T-helper 1 cell (primary cell): ENCODE measurements at regions not wholly inside any gene's neighbourhood (a gene's known extent, or its start where the extent isn't known, plus 50 kb on each side); places are given as distances from the start of the nearest gene placed in this dataset.
"Not testable (repeated sequence)": the region's sequence is repeated elsewhere in the genome, so short reads cannot be mapped to it uniquely, and the experiment has no call there.

Source experiments
- DNase-seq, 5 donors: peaks; one replicate each; pipeline ENCODE4 v3.0.0-alpha.2; 2012 to 2020

- DNase-seq, result not testable (repeated sequence)
These were observed 51.6 kb upstream of the MAP4K4 start for GRCh38 chr2:101645886-101646285.

- no peak for DNase-seq
These were observed 52.6 kb upstream of the MAP4K4 start for GRCh38 chr2:101644842-101645383.

- DNase-seq, result no peak
These were observed 54.4 kb upstream of the MAP4K4 start for GRCh38 chr2:101643004-101643524.

- DNase-seq, result no peak
These were observed 58.5 kb upstream of the MAP4K4 start for GRCh38 chr2:101638817-101639605.

GRCh38 chr2:101638181-101638711 is 59.3 kb upstream of the MAP4K4 start:
- no peak for DNase-seq

- DNase-seq, result no peak
These were observed 67.1 kb upstream of the MAP4K4 start for GRCh38 chr2:101630224-101630949.

GRCh38 chr2:101628030-101628392 is 69.5 kb upstream of the MAP4K4 start:
- no peak for DNase-seq

- no peak for DNase-seq
These were observed 70.0 kb upstream of the MAP4K4 start for GRCh38 chr2:101627285-101628029.

- DNase-seq, result not testable (repeated sequence)
These were observed 71.7 kb upstream of the MAP4K4 start for GRCh38 chr2:101625814-101626213.

- no peak for DNase-seq
These were observed 72.1 kb upstream of the MAP4K4 start for GRCh38 chr2:101625387-101625786.

GRCh38 chr2:101624706-101625332 is 72.7 kb upstream of the MAP4K4 start:
- no peak for DNase-seq

GRCh38 chr2:101623031-101623521 is 74.4 kb upstream of the MAP4K4 start:
- DNase-seq, result peak in 1 of 5 donors; percentile 34

GRCh38 chr2:101622210-101623030 is 75.1 kb upstream of the MAP4K4 start:
- DNase-seq, result peak in 1 of 5 donors; percentile 52

- no peak for DNase-seq
These were observed 78.3 kb upstream of the MAP4K4 start for GRCh38 chr2:101619191-101619591.

- no peak for DNase-seq
These were observed 79.7 kb upstream of the MAP4K4 start for GRCh38 chr2:101617796-101618195.

GRCh38 chr2:101617188-101617587 is 80.3 kb upstream of the MAP4K4 start:
- no peak for DNase-seq

GRCh38 chr2:101614127-101614759 is 83.3 kb upstream of the MAP4K4 start:
- no peak for DNase-seq

- DNase-seq, result no peak
These were observed 84.3 kb upstream of the MAP4K4 start for GRCh38 chr2:101613056-101613704.

GRCh38 chr2:101612019-101612418 is 85.5 kb upstream of the MAP4K4 start:
- DNase-seq, result no peak

- no peak for DNase-seq
These were observed 86.7 kb upstream of the MAP4K4 start for GRCh38 chr2:101610750-101611315.
